KMS-11 (cell line): ENCODE measurements at regions not wholly inside any gene's neighbourhood (a gene's known extent, or its start where the extent isn't known, plus 50 kb on each side); places are given as distances from the start of the nearest gene placed in this dataset.

ENCODE experiments used
- H2AFZ ChIP-seq: fragments of 200-600 bp; sonication (generic); 2 replicates; pipeline ENCODE4 v1.6.1; 2016; ENCODE audit warnings: antibody characterized with exemption, mixed run types, low read depth
- H3K27ac ChIP-seq: fragments of 200-600 bp; sonication (generic); 2 replicates; pipeline ENCODE4 v1.6.1; 2016; ENCODE audit warnings: mild to moderate bottlenecking, mixed run types
- H3K27me3 ChIP-seq: fragments of 200-600 bp; sonication (generic); 2 replicates; pipeline ENCODE4 v1.6.1; 2017; ENCODE audit warnings: mild to moderate bottlenecking, low read depth, mixed run types, moderate library complexity; ENCODE audit not compliant: insufficient read depth
- H3K36me3 ChIP-seq: fragments of 200-600 bp; sonication (generic); 2 replicates; pipeline ENCODE4 v1.6.1; 2017; ENCODE audit warnings: mild to moderate bottlenecking, mixed run types; ENCODE audit not compliant: insufficient read depth
- H3K4me1 ChIP-seq: fragments of 200-600 bp; sonication (generic); 2 replicates; pipeline ENCODE4 v1.6.1; 2016; ENCODE audit warnings: mild to moderate bottlenecking, low read depth, mixed run types; ENCODE audit not compliant: poor library complexity, severe bottlenecking
- H3K4me2 ChIP-seq: fragments of 200-600 bp; sonication (generic); 2 replicates; pipeline ENCODE4 v1.7.0; 2016; ENCODE audit warnings: mild to moderate bottlenecking, mixed run types
- H3K4me3 ChIP-seq: fragments of 200-600 bp; sonication (generic); IDR thresholded peaks from 2 replicates; pipeline ENCODE4 v1.6.1; 2017; ENCODE audit warnings: low read depth, low read length, mixed read lengths; ENCODE audit not compliant: insufficient read depth
- H3K79me2 ChIP-seq: fragments of 200-600 bp; sonication (generic); 2 replicates; pipeline ENCODE4 v1.6.1; 2016; ENCODE audit warnings: low read depth, mixed run types; ENCODE audit not compliant: insufficient read depth
- H3K9ac ChIP-seq: fragments of 200-600 bp; sonication (generic); 2 replicates; pipeline ENCODE4 v1.6.1; 2016; ENCODE audit warnings: mild to moderate bottlenecking, mixed run types
- H4K20me1 ChIP-seq: fragments of 200-600 bp; sonication (generic); 2 replicates; pipeline ENCODE4 v1.6.1; 2016; ENCODE audit warnings: mild to moderate bottlenecking, mixed run types; ENCODE audit not compliant: insufficient read depth
- CTCF ChIP-seq: fragments of 200-600 bp; sonication (generic); conservative IDR thresholded peaks from 2 replicates; pipeline ENCODE4 v1.6.1; 2017; ENCODE audit warnings: low read depth, mild to moderate bottlenecking, antibody characterized with exemption, low read length, moderate library complexity, mixed read lengths

- Histone ChIP-seq H2AFZ (no peak overlapping the region), H3K36me3 (no peaks in the 10 kb centered on the region), H3K4me1 (no peaks in the 10 kb centered on the region), H3K27me3 (no peaks in the 10 kb centered on the region), H3K4me3 (no peak overlapping the region), H4K20me1 (no peaks in the 10 kb centered on the region), H3K27ac (no peak overlapping the region), H3K4me2 (no peak overlapping the region), H3K79me2 (no peaks in the 10 kb centered on the region), H3K9ac (no peak overlapping the region)
- no peak for TF ChIP-seq CTCF
Observed at GRCh38 chr18:46424898-46425297, 232.1 kb downstream of the LOXHD1 start.

- Histone ChIP-seq H3K27me3 (no peaks in the 10 kb centered on the region), H3K4me2 (no peak overlapping the region), H3K27ac (no peak overlapping the region)
Observed at GRCh38 chr18:46425511-46425910, 231.5 kb downstream of the LOXHD1 start.

GRCh38 chr18:46426021-46426678 is 230.9 kb downstream of the LOXHD1 start:
- no peak for TF ChIP-seq CTCF

More at GRCh38 chr18:46425511-46425910, 231.5 kb downstream of the LOXHD1 start:
- Histone ChIP-seq H3K36me3 (no peaks in the 10 kb centered on the region), H4K20me1 (no peaks in the 10 kb centered on the region), H2AFZ (no peak overlapping the region), H3K4me1 (no peaks in the 10 kb centered on the region), H3K79me2 (no peaks in the 10 kb centered on the region), H3K4me3 (no peak overlapping the region), H3K9ac (no peak overlapping the region)
- no peak for TF ChIP-seq CTCF

GRCh38 chr18:46426679-46427047 is 230.4 kb downstream of the LOXHD1 start:
- no peak for TF ChIP-seq CTCF
- H3K79me2 ChIP-seq, result no peaks in the 10 kb centered on the region
- no peak overlapping the region for H3K27ac ChIP-seq
- no peaks in the 10 kb centered on the region for H3K36me3 ChIP-seq
- H3K4me3 ChIP-seq, result no peak overlapping the region
- no peaks in the 10 kb centered on the region for H3K4me1 ChIP-seq
- no peak overlapping the region for H3K4me2 ChIP-seq
- no peak overlapping the region for H2AFZ ChIP-seq
- H3K27me3 ChIP-seq, result no peaks in the 10 kb centered on the region
- no peaks in the 10 kb centered on the region for H4K20me1 ChIP-seq
- no peak overlapping the region for H3K9ac ChIP-seq

More at GRCh38 chr18:46426021-46426678, 230.9 kb downstream of the LOXHD1 start:
- Histone ChIP-seq H3K27ac (no peak overlapping the region), H2AFZ (no peak overlapping the region), H3K4me1 (no peaks in the 10 kb centered on the region), H3K4me2 (no peak overlapping the region), H3K9ac (no peak overlapping the region), H3K27me3 (no peaks in the 10 kb centered on the region), H3K79me2 (no peaks in the 10 kb centered on the region), H3K4me3 (no peak overlapping the region), H3K36me3 (no peaks in the 10 kb centered on the region), H4K20me1 (no peaks in the 10 kb centered on the region)
